Esophagus squamous epithelium (tissue), 5 donors: ENCODE measurements at regions not wholly inside any gene's neighbourhood (a gene's known extent, or its start where the extent isn't known, plus 50 kb on each side); places are given as distances from the start of the nearest gene placed in this dataset.

Experiments used
- DNase-seq: peaks from one replicate; lab custom pipeline; 2025; lab: John Stamatoyannopoulos, UW
- H3K27ac ChIP-seq, 4 donors: fragments of 200-600 bp; sonication (generic); one replicate each; pipeline ENCODE4 v1.5.1; 2016 to 2019; ENCODE audit warnings: mild to moderate bottlenecking in 1 of 4
- H3K27me3 ChIP-seq, 4 donors: fragments of 200-600 bp; sonication (generic); 1 replicate in 3 of 4; 2 replicates in 1 of 4; pipeline versions ENCODE4 v1.5.1 to v1.6.0; 2017 to 2021; ENCODE audit warnings: antibody characterized with exemption in 1 of 4
- H3K36me3 ChIP-seq, 3 donors: fragments of 200-600 bp; sonication (generic); one replicate each; pipeline ENCODE4 v1.5.1; 2016 to 2019
- H3K4me1 ChIP-seq, 3 donors: fragments of 200-600 bp; sonication (generic); one replicate each; pipeline ENCODE4 v1.5.1; 2017 to 2019
- H3K4me3 ChIP-seq, 4 donors: fragments of 200-600 bp; sonication (generic); 1 replicate in 3 of 4; 2 replicates in 1 of 4; pipeline ENCODE4 v1.5.1; 2016 to 2019; ENCODE audit warnings: mild to moderate bottlenecking in 2 of 4, moderate library complexity in 1 of 4
- H3K9me3 ChIP-seq, 3 donors: fragments of 200-600 bp; sonication (generic); one replicate each; pipeline ENCODE4 v1.5.1; 2016 to 2019
- CTCF ChIP-seq, 6 experiments: fragments of 450-650 bp in 4 of 6; fragments of 200-600 bp in 2 of 6; sonication (generic) in 2 of 6; IDR thresholded peaks; one replicate each; pipeline ENCODE4 v1.5.1; 2016 to 2019; ENCODE audit warnings: antibody characterized with exemption in 6 of 6, mild to moderate bottlenecking in 4 of 6, moderate library complexity in 4 of 6
- POLR2A ChIP-seq, 4 donors: fragments of 450-650 bp; IDR thresholded peaks; one replicate each; pipeline ENCODE4 v1.6.1; 2017; ENCODE audit warnings: antibody characterized with exemption in 4 of 4, mild to moderate bottlenecking in 4 of 4, moderate library complexity in 3 of 4
- WGBS, 2 donors: methylation state at CpG; one replicate each; pipeline ENCODE4 v1.1.5; 2018; 5-methylcytosine and 5-hydroxymethylcytosine counted together
- intact Hi-C: fragments of 100-400 bp; cut with DNase I; formaldehyde crosslinking; loops from one replicate; pipeline ENCODE4 v1.15.0; 2022
- donor health status: DM: yes; HTN: yes; CAD: no.

- H3K27ac ChIP-seq = no peak overlapping the region
- 79 to 89% methylated on average over 3 of the region's 3 CpGs for WGBS, 2 donors
- no peak for DNase-seq
- no peaks in the 10 kb centered on the region for H3K9me3 ChIP-seq
- H3K27me3 ChIP-seq = no peaks in the 10 kb centered on the region
- no peaks in the 10 kb centered on the region for H3K36me3 ChIP-seq
- H3K4me3 ChIP-seq = no peak overlapping the region
- H3K4me1 ChIP-seq = peaks cover 0 to 48% (median 0%) of the 10 kb centered on the region in 3 donors
- intact Hi-C loops = no loop called here
- TF ChIP-seq POLR2A (IDR thresholded peaks at IDR 0.05) (no peak), CTCF (IDR thresholded peaks at IDR 0.05) (no peak)
These were observed 174.0 kb upstream of the DIO2 start for GRCh38 chr14:80385336-80385735.

GRCh38 chr14:80383223-80383622 lies 171.9 kb upstream of the DIO2 start:
- 54 to 57% methylated on average over 1 of the region's 1 CpG for WGBS, 2 donors
- TF ChIP-seq CTCF (IDR thresholded peaks at IDR 0.05) = no peak
- no peaks in the 10 kb centered on the region for H3K36me3 ChIP-seq
- intact Hi-C loops = no loop called here
- peaks cover 0 to 48% (median 0%) of the 10 kb centered on the region in 3 donors for H3K4me1 ChIP-seq
- H3K27me3 ChIP-seq = no peaks in the 10 kb centered on the region
- H3K9me3 ChIP-seq = no peaks in the 10 kb centered on the region
- H3K4me3 ChIP-seq = no peak overlapping the region
- H3K27ac ChIP-seq = peak overlapping the region in 2 of 4 donors; percentile 73 to 75
- DNase-seq = no peak

GRCh38 chr14:80381807-80382363 lies 170.6 kb upstream of the DIO2 start:
- no peak for DNase-seq
- intact Hi-C loops = no loop called here
- H3K4me1 ChIP-seq = peaks cover 0 to 44% (median 0%) of the 10 kb centered on the region in 3 donors
- peak overlapping the region in 3 of 4 donors; percentile 31 to 75 (median 73) for H3K27ac ChIP-seq
- TF ChIP-seq POLR2A (IDR thresholded peaks at IDR 0.05) (no peak), CTCF (IDR thresholded peaks at IDR 0.05) (no peak)
- no peaks in the 10 kb centered on the region for H3K9me3 ChIP-seq
- 41 to 50% methylated on average over 5 of the region's 5 CpGs for WGBS, 2 donors
- no peak overlapping the region for H3K4me3 ChIP-seq
- no peaks in the 10 kb centered on the region for H3K36me3 ChIP-seq
- no peaks in the 10 kb centered on the region for H3K27me3 ChIP-seq

GRCh38 chr14:80379035-80379434 lies 167.7 kb upstream of the DIO2 start:
- H3K27me3 ChIP-seq = no peaks in the 10 kb centered on the region
- TF ChIP-seq CTCF (IDR thresholded peaks at IDR 0.05) (no peak), POLR2A (IDR thresholded peaks at IDR 0.05) (no peak)
- intact Hi-C loops = no loop called here
- no peak for DNase-seq
- H3K27ac ChIP-seq = no peak overlapping the region
- peaks cover 0 to 28% (median 0%) of the 10 kb centered on the region in 3 donors for H3K4me1 ChIP-seq
- no peaks in the 10 kb centered on the region for H3K36me3 ChIP-seq
- no peaks in the 10 kb centered on the region for H3K9me3 ChIP-seq
- 64 to 71% methylated on average over 1 of the region's 1 CpG for WGBS, 2 donors
- H3K4me3 ChIP-seq = no peak overlapping the region

- Histone ChIP-seq H3K9me3 (no peaks in the 10 kb centered on the region), H3K4me1 (peaks cover 0 to 21% (median 0%) of the 10 kb centered on the region in 3 donors), H3K27ac (no peak overlapping the region), H3K4me3 (no peak overlapping the region), H3K36me3 (no peaks in the 10 kb centered on the region), H3K27me3 (no peaks in the 10 kb centered on the region)
- no peak for DNase-seq
- intact Hi-C loops = no loop called here
- TF ChIP-seq CTCF (IDR thresholded peaks at IDR 0.05) = no peak
- no peak for TF ChIP-seq POLR2A (IDR thresholded peaks at IDR 0.05)
- WGBS, 2 donors = 84 to 88% methylated on average over 9 of the region's 9 CpGs
These were observed 166.9 kb upstream of the DIO2 start for GRCh38 chr14:80378084-80378690.
